ENCODE measurements at regions not wholly inside any gene's neighbourhood (a gene's known extent, or its start where the extent isn't known, plus 50 kb on each side); places are given as distances from the start of the nearest gene placed in this dataset.

DNA sequence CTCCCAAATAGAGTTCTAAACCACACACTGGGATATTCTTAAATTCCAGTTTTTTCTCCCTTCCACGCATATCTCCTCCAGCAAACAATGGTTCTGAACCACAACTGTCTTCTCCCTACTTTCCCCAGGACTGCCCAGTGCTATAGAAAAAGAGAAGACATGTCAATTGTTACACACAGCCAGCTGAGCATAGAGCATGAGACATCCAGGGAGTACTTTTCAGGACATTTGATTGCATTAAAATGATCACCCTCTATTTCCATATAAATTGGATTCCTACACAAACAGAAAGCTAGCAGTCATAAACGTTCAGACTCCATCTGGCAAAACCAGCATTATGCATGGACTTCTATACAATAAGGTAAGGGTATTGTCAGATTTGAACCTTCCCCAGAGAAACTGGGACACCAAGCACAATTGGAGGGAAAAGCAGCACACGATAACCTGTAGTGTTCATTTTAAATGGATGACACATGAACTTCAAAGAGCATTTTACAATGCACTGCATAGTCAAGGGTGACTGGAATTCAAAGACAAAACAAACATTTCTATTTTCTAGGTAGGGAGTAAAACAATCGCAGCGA is 93.1 kb upstream of the HEY2 start:
- TF ChIP-seq, protein P1, sequence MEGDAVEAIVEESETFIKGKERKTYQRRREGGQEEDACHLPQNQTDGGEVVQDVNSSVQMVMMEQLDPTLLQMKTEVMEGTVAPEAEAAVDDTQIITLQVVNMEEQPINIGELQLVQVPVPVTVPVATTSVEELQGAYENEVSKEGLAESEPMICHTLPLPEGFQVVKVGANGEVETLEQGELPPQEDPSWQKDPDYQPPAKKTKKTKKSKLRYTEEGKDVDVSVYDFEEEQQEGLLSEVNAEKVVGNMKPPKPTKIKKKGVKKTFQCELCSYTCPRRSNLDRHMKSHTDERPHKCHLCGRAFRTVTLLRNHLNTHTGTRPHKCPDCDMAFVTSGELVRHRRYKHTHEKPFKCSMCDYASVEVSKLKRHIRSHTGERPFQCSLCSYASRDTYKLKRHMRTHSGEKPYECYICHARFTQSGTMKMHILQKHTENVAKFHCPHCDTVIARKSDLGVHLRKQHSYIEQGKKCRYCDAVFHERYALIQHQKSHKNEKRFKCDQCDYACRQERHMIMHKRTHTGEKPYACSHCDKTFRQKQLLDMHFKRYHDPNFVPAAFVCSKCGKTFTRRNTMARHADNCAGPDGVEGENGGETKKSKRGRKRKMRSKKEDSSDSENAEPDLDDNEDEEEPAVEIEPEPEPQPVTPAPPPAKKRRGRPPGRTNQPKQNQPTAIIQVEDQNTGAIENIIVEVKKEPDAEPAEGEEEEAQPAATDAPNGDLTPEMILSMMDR (IDR thresholded peaks at IDR 0.05), result no peak
- TF ChIP-seq POLR2A (IDR thresholded peaks at IDR 0.05), result no peak
